ENCODE measurements at regions not wholly inside any gene's neighbourhood (a gene's known extent, or its start where the extent isn't known, plus 50 kb on each side); places are given as distances from the start of the nearest gene placed in this dataset.

GRCh38 chr12:24608637-24609285 lies 340.1 kb downstream of the BCAT1 start:
- Histone ChIP-seq H3K36me3 (ENCODE audit: control insufficient read depth, insufficient read depth, low read length) (no peaks in the 10 kb centered on the region), H3K27ac (ENCODE audit: extremely low read depth, low read depth, low read length) (no peak overlapping the region), H3K4me1 (replicated peaks in 1 of 2; ENCODE audit: control insufficient read depth in 2 of 2, insufficient read depth in 2 of 2, low read length in 2 of 2) (no peaks in the 10 kb centered on the region), H3K79me2 (ENCODE audit: control insufficient read depth, insufficient read depth, low read length) (no peaks in the 10 kb centered on the region), H3K4me2 (ENCODE audit: insufficient read depth, low read length) (no peak overlapping the region), H4K20me1 (replicated peaks; ENCODE audit: control insufficient read depth, insufficient read depth, low read length) (no peaks in the 10 kb centered on the region), H3K9ac (ENCODE audit: insufficient read depth in 1 of 2, low read depth in 2 of 2, low read length in 2 of 2) (no peak overlapping the region), H3K27me3 (ENCODE audit: control insufficient read depth in 2 of 2, insufficient read depth in 2 of 2, low read length in 2 of 2) (no peaks in the 10 kb centered on the region), H2AFZ (ENCODE audit: low read depth, low read length) (no peak overlapping the region), H3K9me3 (replicated peaks; ENCODE audit: control insufficient read depth, insufficient read depth, low read depth, low read length) (no peaks in the 10 kb centered on the region), H3K4me3 (no peak overlapping the region), H3K9me1 (ENCODE audit: control insufficient read depth, insufficient read depth, low read length) (no peaks in the 10 kb centered on the region)
- intact Hi-C loops (cut with micrococcal nuclease) (no loop called here), in situ Hi-C loops (cut with MboI) (no loop called here)
- DNase-seq (ENCODE audit: extremely low read depth in 1 of 4, low spot score in 3 of 4) (no peak), ATAC-seq (no peak), FAIRE-seq (no peak)
- CTCF ChIA-PET (ENCODE audit: low intra/inter-chr PET ratio) = no interaction called here
- POLR2A ChIA-PET = no interaction called here
- WGBS (ENCODE audit: insufficient coverage, low coverage, missing lambda C conversion rate) = 2% methylated on average over 3 of the region's 3 CpGs
- TF ChIP-seq KDM4B (IDR thresholded peaks at IDR 0.05; ENCODE audit: borderline replicate concordance in 2 of 2, low read depth in 1 of 2) = no peak
- TF ChIP-seq U2AF2 (optimal IDR thresholded peaks at IDR 0.05; ENCODE audit: low read depth, low read length) = no peak
- TF ChIP-seq, protein P1, sequence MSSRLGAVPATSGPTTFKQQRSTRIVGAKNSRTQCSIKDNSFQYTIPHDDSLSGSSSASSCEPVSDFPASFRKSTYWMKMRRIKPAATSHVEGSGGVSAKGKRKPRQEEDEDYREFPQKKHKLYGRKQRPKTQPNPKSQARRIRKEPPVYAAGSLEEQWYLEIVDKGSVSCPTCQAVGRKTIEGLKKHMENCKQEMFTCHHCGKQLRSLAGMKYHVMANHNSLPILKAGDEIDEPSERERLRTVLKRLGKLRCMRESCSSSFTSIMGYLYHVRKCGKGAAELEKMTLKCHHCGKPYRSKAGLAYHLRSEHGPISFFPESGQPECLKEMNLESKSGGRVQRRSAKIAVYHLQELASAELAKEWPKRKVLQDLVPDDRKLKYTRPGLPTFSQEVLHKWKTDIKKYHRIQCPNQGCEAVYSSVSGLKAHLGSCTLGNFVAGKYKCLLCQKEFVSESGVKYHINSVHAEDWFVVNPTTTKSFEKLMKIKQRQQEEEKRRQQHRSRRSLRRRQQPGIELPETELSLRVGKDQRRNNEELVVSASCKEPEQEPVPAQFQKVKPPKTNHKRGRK (tag; IDR thresholded peaks at IDR 0.05) = no peak
- no peak for TF ChIP-seq CEBPZ (IDR thresholded peaks at IDR 0.05; ENCODE audit: borderline replicate concordance, low read depth, low read length)
- TF ChIP-seq STAT5A (IDR thresholded peaks at IDR 0.05; ENCODE audit: borderline replicate concordance, low read length) = no peak
- no peak for TF ChIP-seq NFATC3 (IDR thresholded peaks at IDR 0.05)
- no peak for TF ChIP-seq E2F3 (CRISPR knock-in tag; IDR thresholded peaks at IDR 0.05)
- no peak for TF ChIP-seq PRMT5 (CRISPR knock-in tag; IDR thresholded peaks at IDR 0.05)
- TF ChIP-seq ZNF586 (CRISPR knock-in tag; conservative IDR thresholded peaks at IDR 0.05) = no peak
- no peak for TF ChIP-seq DACH1 (IDR thresholded peaks at IDR 0.05; ENCODE audit: partially characterized antibody)
- no TSS peak for BruUV-seq (replicated peaks)
